T47D (cell line): ENCODE measurements at regions not wholly inside any gene's neighbourhood (a gene's known extent, or its start where the extent isn't known, plus 50 kb on each side); places are given as distances from the start of the nearest gene placed in this dataset.

Experiments
- DNase-seq, 2 experiments: peaks; one replicate each; pipeline versions ENCODE4 v3.0.0 to v3.0.0-alpha.2; 2011 to 2012; ENCODE audit warnings: low read depth in 1 of 2, low spot score in 1 of 2
- JUND ChIP-seq: IDR thresholded peaks from 2 replicates; pipeline ENCODE4 v1.6.1; 2012; ENCODE audit warnings: low read depth
- in situ Hi-C: cut with HindIII; loops from 2 replicates; pipeline ENCODE4 v1.10.0; 2016; ENCODE audit warnings: low sequenced_read_pairs, low pct_unique_long_range_greater_than_20kb

- in situ Hi-C loops: no loop called here
- no peak for TF ChIP-seq JUND
- no peak for DNase-seq
Measured at GRCh38 chr11:28476049-28476448, 367.9 kb downstream of the METTL15 start.

GRCh38 chr11:28472904-28473303, 364.7 kb downstream of the METTL15 start:
- no peak for TF ChIP-seq JUND
- no peak for DNase-seq
- in situ Hi-C loops: no loop called here

- TF ChIP-seq JUND: no peak
Measured at GRCh38 chr11:28471537-28471936, 363.3 kb downstream of the METTL15 start.

GRCh38 chr11:28470180-28470579, 362.0 kb downstream of the METTL15 start:
- no peak for DNase-seq
- no peak for TF ChIP-seq JUND
- in situ Hi-C loops: no loop called here

More at GRCh38 chr11:28471537-28471936, 363.3 kb downstream of the METTL15 start:
- no peak for DNase-seq
- in situ Hi-C loops: no loop called here

- in situ Hi-C loops: no loop called here
- DNase-seq: no peak
- no peak for TF ChIP-seq JUND
Measured at GRCh38 chr11:28466506-28466905, 358.3 kb downstream of the METTL15 start.

GRCh38 chr11:28464252-28464867, 356.2 kb downstream of the METTL15 start:
- in situ Hi-C loops: no loop called here
- TF ChIP-seq JUND: no peak
- DNase-seq: no peak

GRCh38 chr11:28463826-28464225, 355.6 kb downstream of the METTL15 start:
- no peak for TF ChIP-seq JUND
- DNase-seq: no peak
- in situ Hi-C loops: no loop called here

GRCh38 chr11:28461846-28462245, 353.7 kb downstream of the METTL15 start:
- in situ Hi-C loops: no loop called here
- TF ChIP-seq JUND: no peak
- DNase-seq: no peak

- in situ Hi-C loops: no loop called here
- DNase-seq: no peak
- no peak for TF ChIP-seq JUND
Measured at GRCh38 chr11:28461338-28461737, 353.1 kb downstream of the METTL15 start.

- no peak for TF ChIP-seq JUND
- in situ Hi-C loops: no loop called here
- no peak for DNase-seq
Measured at GRCh38 chr11:28460348-28460747, 352.2 kb downstream of the METTL15 start.

GRCh38 chr11:28459912-28460311, 351.7 kb downstream of the METTL15 start:
- in situ Hi-C loops: no loop called here
- TF ChIP-seq JUND: no peak
- no peak for DNase-seq

- no peak for DNase-seq
- TF ChIP-seq JUND: no peak
- in situ Hi-C loops: no loop called here
Measured at GRCh38 chr11:28457481-28458065, 349.4 kb downstream of the METTL15 start.

- in situ Hi-C loops: no loop called here
- peak; percentile 27; the same call in 1 of the 2 replicates for TF ChIP-seq JUND
- DNase-seq: peak; percentile 11 to 65
Measured at GRCh38 chr11:28448186-28448585, 340.0 kb downstream of the METTL15 start.

GRCh38 chr11:28447226-28447625, 339.0 kb downstream of the METTL15 start:
- in situ Hi-C loops: no loop called here
- no peak for TF ChIP-seq JUND
- DNase-seq: no peak
